ENCODE measurements at regions not wholly inside any gene's neighbourhood (a gene's known extent, or its start where the extent isn't known, plus 50 kb on each side); places are given as distances from the start of the nearest gene placed in this dataset.

DNA sequence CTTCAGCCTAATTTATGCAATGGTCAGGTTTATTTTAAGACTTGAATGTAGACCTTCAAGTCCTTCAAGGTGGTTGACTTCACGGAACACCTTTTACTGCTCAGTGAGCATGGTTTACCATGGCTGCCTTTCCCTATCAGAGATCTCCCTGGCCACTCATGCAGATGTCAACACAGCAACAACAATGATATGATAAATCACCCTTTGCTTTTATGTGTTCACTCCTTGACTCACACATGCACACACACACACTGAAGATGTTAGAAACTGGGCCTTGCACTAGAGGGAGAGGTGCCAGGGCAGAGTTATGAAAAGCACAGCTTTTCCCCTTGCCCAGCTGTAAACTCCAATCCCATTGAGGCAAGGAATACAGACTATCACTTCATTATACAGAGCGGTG, 134.4 kb downstream of the WNT5A start:
- DNase-seq: no peak
- TF ChIP-seq EZH2 (IDR thresholded peaks at IDR 0.05; ENCODE audit: borderline replicate concordance, low read depth, low read length, severe bottlenecking): no peak
- no peak for TF ChIP-seq CTCF (IDR thresholded peaks at IDR 0.05; ENCODE audit: borderline replicate concordance, extremely low read depth, low read length, poor library complexity, severe bottlenecking)
- ATAC-seq (ENCODE audit: insufficient read depth, low read depth): no peak
- H3K36me3 ChIP-seq (ENCODE audit: insufficient read depth, low read length): no peaks in the 10 kb centered on the region
- H3K79me2 ChIP-seq (ENCODE audit: insufficient read depth, low read length): no peaks in the 10 kb centered on the region
- H3K4me1 ChIP-seq (ENCODE audit: insufficient read depth, low read length): no peaks in the 10 kb centered on the region
- no peaks in the 10 kb centered on the region for H3K27me3 ChIP-seq (ENCODE audit: insufficient read depth, low read length, poor library complexity)
- H3K27ac ChIP-seq (ENCODE audit: low read length): no peak overlapping the region
- no peak overlapping the region for H3K4me3 ChIP-seq (ENCODE audit: low read depth in 1 of 2, low read length in 2 of 2)
- no peaks in the 10 kb centered on the region for H3K9me3 ChIP-seq (ENCODE audit: insufficient read depth, low read length, severe bottlenecking)
- H3K9ac ChIP-seq (ENCODE audit: low read depth, low read length): no peak overlapping the region
- no peak overlapping the region for H2AFZ ChIP-seq (ENCODE audit: low read depth, low read length)
- no peak overlapping the region for H3K4me2 ChIP-seq (ENCODE audit: insufficient read depth, low read length)
- no peaks in the 10 kb centered on the region for H4K20me1 ChIP-seq (ENCODE audit: insufficient read depth, low read length)

GRCh38 chr3:55349851-55350250, 137.3 kb downstream of the WNT5A start:
- no peak overlapping the region for H3K9ac ChIP-seq (ENCODE audit: low read depth, low read length)

GRCh38 chr3:55343486-55344357, 143.4 kb downstream of the WNT5A start:
- no peaks in the 10 kb centered on the region for H3K27me3 ChIP-seq (ENCODE audit: insufficient read depth, low read length, poor library complexity)
- H4K20me1 ChIP-seq (ENCODE audit: insufficient read depth, low read length): no peaks in the 10 kb centered on the region
- no peak for TF ChIP-seq EZH2 (IDR thresholded peaks at IDR 0.05; ENCODE audit: borderline replicate concordance, low read depth, low read length, severe bottlenecking)
- TF ChIP-seq CTCF (IDR thresholded peaks at IDR 0.05; ENCODE audit: borderline replicate concordance, extremely low read depth, low read length, poor library complexity, severe bottlenecking): no peak
- H3K9ac ChIP-seq (ENCODE audit: low read depth, low read length): no peak overlapping the region
- no peaks in the 10 kb centered on the region for H3K79me2 ChIP-seq (ENCODE audit: insufficient read depth, low read length)
- no peak overlapping the region for H3K4me3 ChIP-seq (ENCODE audit: low read depth in 1 of 2, low read length in 2 of 2)
- H3K9me3 ChIP-seq (ENCODE audit: insufficient read depth, low read length, severe bottlenecking): no peaks in the 10 kb centered on the region
- no peaks in the 10 kb centered on the region for H3K36me3 ChIP-seq (ENCODE audit: insufficient read depth, low read length)
- H3K27ac ChIP-seq (ENCODE audit: low read length): no peak overlapping the region
- ATAC-seq (ENCODE audit: insufficient read depth, low read depth) (no peak), DNase-seq (no peak)
- no peaks in the 10 kb centered on the region for H3K4me1 ChIP-seq (ENCODE audit: insufficient read depth, low read length)
- H2AFZ ChIP-seq (ENCODE audit: low read depth, low read length): no peak overlapping the region
- H3K4me2 ChIP-seq (ENCODE audit: insufficient read depth, low read length): no peak overlapping the region

More at GRCh38 chr3:55349851-55350250, 137.3 kb downstream of the WNT5A start:
- Histone ChIP-seq H3K9me3 (ENCODE audit: insufficient read depth, low read length, severe bottlenecking) (no peaks in the 10 kb centered on the region), H3K27ac (ENCODE audit: low read length) (no peak overlapping the region), H3K36me3 (ENCODE audit: insufficient read depth, low read length) (no peaks in the 10 kb centered on the region), H3K4me1 (ENCODE audit: insufficient read depth, low read length) (no peaks in the 10 kb centered on the region), H3K79me2 (ENCODE audit: insufficient read depth, low read length) (no peaks in the 10 kb centered on the region), H2AFZ (ENCODE audit: low read depth, low read length) (no peak overlapping the region), H3K27me3 (ENCODE audit: insufficient read depth, low read length, poor library complexity) (no peaks in the 10 kb centered on the region), H3K4me3 (ENCODE audit: low read depth in 1 of 2, low read length in 2 of 2) (no peak overlapping the region), H3K4me2 (ENCODE audit: insufficient read depth, low read length) (no peak overlapping the region), H4K20me1 (ENCODE audit: insufficient read depth, low read length) (no peaks in the 10 kb centered on the region)
- no peak for DNase-seq
- TF ChIP-seq EZH2 (IDR thresholded peaks at IDR 0.05; ENCODE audit: borderline replicate concordance, low read depth, low read length, severe bottlenecking) (no peak), CTCF (IDR thresholded peaks at IDR 0.05; ENCODE audit: borderline replicate concordance, extremely low read depth, low read length, poor library complexity, severe bottlenecking) (no peak)
- no peak for ATAC-seq (ENCODE audit: insufficient read depth, low read depth)

All from DND-41 (cell line).